ENCODE measurements at regions not wholly inside any gene's neighbourhood (a gene's known extent, or its start where the extent isn't known, plus 50 kb on each side); places are given as distances from the start of the nearest gene placed in this dataset.

GRCh38 chr5:28065656-28066055 lies 1027.3 kb upstream of the CDH9 start:
- DNase-seq (ENCODE audit: low read depth in 2 of 2): no peak

GRCh38 chr5:28046596-28046995 lies 1008.2 kb upstream of the CDH9 start:
- DNase-seq (ENCODE audit: low read depth in 2 of 2): no peak

- DNase-seq (ENCODE audit: low read depth in 2 of 2): no peak
Observed at GRCh38 chr5:28027851-28028250, 989.5 kb upstream of the CDH9 start.

DNA sequence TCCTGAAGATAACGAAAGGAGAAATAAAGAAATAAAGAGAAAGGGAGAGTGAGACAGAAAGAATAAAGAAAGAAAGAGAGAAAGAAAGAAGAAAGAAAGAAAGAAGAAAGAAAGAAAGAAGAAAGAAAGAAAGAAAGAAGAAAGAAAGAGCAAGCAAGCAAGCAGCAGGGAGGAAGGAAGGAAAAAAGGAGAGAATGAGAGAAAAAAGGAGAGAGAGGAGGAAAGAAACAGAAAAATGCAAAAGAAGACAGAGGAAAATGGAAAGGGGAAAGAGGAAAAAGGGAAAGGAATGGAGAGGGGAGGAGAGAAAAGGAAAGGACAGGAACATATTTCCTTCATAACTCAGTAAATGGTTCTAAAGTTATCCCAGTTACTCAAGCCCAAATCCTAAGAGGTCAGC lies 978.8 kb upstream of the CDH9 start:
- DNase-seq (ENCODE audit: low read depth in 2 of 2): no peak

- no peak for DNase-seq (ENCODE audit: low read depth in 2 of 2)
Observed at GRCh38 chr5:28014779-28015178, 976.4 kb upstream of the CDH9 start.

DNA sequence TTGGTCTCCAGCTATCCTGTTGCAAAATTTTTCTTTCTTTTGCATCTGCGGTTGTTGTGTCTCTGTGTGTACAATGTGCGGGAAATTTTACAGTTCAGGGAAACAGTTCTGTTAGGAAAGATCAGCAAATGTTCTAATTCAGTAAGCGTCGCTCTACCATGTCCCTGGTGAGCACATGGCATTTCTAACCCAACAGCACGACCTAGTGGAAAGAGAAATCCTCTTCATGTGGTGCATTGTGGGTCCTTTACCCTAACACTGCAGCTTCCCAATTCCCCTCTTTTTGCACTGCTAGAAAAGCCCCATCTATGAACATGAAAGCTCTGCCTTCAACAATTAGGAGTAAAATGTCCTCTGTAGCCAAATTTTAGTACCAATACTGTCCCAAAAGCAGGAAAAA lies 974.2 kb upstream of the CDH9 start:
- no peak for DNase-seq (ENCODE audit: low read depth in 2 of 2)

- DNase-seq (ENCODE audit: low read depth in 2 of 2): no peak
Observed at GRCh38 chr5:28009576-28009975, 971.2 kb upstream of the CDH9 start.

GRCh38 chr5:27996665-27997064 lies 958.3 kb upstream of the CDH9 start:
- no peak for DNase-seq (ENCODE audit: low read depth in 2 of 2)

DNA sequence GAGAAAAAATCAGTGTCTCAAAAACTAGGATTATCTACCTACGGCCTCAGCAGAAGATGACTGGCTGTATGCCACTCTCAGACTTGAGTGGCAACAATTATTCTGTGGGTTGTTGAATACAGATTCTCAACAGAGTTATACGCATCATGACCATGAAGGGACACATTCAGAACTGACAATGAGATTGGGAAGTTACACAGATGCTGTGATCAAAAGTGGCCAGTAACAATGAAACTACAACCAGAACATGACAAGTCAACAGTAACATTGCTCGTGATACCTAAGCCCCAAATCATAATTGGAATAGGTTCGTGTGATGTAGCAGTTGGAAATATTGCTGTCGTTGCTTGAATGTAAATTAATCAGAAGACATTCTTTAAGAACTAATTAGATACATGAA lies 957.5 kb upstream of the CDH9 start:
- no peak for DNase-seq (ENCODE audit: low read depth in 2 of 2)

DNA sequence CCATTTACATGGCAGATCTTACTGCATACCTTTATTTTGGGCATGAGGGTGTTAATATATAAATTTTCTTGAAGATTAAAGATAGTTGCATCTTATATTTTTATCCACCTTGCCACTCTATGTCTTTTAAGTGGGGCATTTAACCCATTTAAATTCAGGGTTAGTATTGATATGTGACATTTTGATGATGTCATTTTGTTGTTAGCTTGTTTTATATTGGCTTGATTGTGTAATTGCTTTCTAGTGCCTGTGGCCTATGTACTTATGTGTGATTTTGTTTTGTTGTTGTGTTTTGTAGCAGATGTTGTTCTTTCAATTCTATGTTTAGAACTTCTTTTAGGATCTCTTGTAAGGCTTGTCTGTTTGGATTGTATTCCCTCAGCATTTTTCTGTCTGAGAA lies 939.9 kb upstream of the CDH9 start:
- no peak for DNase-seq (ENCODE audit: low read depth in 2 of 2)

DNA sequence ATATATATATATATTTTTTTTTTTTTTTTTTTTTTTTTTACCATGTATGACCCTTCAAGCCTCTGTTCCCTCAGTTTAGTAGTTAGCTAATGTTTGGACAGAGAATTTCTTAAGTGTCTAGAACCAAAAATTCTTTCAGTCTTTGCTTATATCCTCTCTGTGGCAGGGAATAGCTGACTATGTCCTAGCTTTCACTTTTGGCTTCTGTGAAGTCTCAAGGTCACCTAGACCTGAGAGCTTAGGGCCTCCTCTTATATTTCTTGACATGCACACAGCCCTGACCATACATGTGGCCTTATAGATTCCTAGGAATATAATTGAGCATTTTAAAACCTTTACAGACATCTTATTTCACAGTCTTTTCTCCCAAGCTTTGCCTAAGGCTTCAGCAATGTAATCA lies 930.8 kb upstream of the CDH9 start:
- no peak for DNase-seq (ENCODE audit: low read depth in 2 of 2)

- DNase-seq (ENCODE audit: low read depth in 2 of 2): no peak
Observed at GRCh38 chr5:27963050-27963783, 924.8 kb upstream of the CDH9 start.

DNA sequence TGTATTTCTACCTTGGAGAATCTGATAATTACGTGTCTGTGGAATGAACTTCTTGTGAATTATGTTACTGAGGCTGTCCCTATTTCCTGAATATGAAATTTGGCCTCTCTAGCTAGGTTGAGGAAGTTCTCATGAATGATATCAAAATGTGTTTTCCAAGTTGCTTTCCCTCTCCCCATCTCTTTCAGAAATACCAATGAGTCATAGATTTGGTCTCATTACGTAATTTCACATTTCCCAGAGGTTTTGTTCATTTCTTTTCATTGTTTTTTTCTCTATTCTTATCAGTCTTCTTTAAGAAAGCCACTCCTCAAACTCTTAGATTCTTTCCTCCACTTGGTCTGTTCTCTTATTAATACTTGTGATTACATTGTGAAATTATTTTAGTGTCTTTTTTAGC lies 923.8 kb upstream of the CDH9 start:
- no peak for DNase-seq (ENCODE audit: low read depth in 2 of 2)

DNA sequence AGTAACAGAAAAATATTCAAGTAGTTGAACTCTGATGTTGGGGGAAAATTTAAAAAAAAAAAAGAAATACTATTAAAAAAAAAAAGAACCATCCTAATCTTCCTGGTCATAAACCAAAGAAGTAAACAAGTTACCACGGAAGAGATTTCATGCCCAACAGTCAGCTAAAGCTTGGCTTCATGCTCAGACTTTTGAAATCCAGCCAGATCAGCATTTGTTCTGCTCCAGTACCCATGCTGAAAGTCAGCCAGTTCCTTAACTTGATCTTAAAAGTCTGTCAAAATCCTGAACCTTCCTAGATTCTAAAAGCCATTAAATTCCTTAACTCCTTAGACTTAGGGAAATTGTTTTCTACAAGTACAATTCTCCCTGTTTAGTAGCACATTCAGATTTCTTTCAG lies 908.7 kb upstream of the CDH9 start:
- DNase-seq (ENCODE audit: low read depth in 2 of 2): no peak

GRCh38 chr5:27944471-27944870 lies 906.1 kb upstream of the CDH9 start:
- DNase-seq (ENCODE audit: low read depth in 2 of 2): no peak

- DNase-seq (ENCODE audit: low read depth in 2 of 2): no peak
Observed at GRCh38 chr5:27938989-27939388, 900.6 kb upstream of the CDH9 start.

DNA sequence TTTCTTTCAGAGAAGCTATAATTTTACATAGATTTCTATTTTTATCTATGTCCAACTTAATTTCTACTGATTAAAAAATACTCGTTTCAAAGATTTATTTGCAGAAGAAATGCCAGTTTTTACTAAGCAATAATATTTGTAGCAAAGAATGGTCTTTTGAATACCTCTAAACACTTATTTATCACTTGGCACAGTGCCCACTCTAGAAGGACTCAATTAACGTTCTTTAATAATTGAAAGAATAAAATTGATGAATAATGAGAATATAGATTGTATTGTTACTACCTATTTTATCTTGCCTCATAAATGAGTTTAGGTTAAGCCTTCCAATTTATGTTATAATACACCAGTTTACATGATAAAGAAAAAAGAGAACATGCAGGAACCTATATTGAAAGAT lies 889.7 kb upstream of the CDH9 start:
- no peak for DNase-seq (ENCODE audit: low read depth in 2 of 2)

- no peak for DNase-seq (ENCODE audit: low read depth in 2 of 2)
Observed at GRCh38 chr5:27911216-27911615, 872.8 kb upstream of the CDH9 start.

DNA sequence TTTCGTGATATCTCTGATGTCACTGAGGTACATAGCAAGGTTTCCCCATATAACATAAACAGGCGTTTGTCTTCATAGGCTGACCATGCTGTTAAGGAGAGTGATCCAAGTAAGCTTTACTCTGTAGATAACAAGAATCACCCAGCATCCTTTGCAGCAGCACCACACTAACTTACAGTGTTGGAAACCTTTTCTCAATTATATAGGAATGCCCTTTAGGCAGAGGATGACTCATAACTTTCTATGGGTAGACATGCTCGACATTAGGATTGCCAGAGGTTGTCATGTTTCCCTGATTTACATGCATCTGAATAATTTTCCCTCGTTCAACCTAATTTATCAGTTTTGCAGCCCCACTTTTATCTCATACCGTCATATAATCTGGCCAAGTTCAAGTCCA lies 870.0 kb upstream of the CDH9 start:
- DNase-seq (ENCODE audit: low read depth in 2 of 2): no peak

GRCh38 chr5:27906931-27907601 lies 868.7 kb upstream of the CDH9 start:
- DNase-seq (ENCODE audit: low read depth in 2 of 2): no peak

DNA sequence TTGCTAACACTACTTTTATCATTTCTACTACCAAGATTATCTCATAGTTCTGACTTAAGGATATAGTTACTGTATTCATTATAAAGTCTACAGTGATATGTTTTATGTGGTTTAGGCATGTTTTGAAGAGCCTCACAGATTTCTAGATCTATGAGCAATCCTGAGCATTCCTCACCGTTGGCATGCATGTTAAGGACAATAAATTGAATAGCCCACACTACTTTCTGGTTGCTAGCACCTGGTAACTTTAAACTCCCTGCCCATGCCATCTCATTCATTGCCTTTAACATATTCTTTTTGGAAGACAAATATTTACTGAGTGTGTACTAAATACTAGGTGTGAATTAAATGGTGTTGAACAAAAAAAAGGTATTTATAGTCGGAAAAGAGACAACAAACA lies 868.1 kb upstream of the CDH9 start:
- no peak for DNase-seq (ENCODE audit: low read depth in 2 of 2)

DNA sequence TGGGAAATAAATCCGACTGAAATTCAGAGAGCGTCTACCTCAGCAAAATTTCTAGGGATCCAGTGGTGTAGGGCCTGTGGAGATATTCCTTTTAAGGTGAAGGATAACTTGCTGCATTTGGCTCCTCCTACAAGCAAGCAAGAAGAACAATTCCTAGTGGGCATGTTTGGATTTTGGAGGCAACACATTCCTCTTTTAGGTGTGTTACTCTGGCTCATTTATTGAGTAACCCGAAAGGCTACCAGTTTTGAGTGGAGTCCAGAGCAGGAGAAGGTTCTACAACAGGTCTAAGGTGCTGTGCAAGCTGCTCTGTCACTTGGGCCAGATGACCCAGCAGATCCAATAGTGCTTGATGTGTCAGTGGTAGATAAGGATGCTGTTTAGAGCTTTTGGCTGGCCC lies 862.4 kb upstream of the CDH9 start:
- DNase-seq (ENCODE audit: low read depth in 2 of 2): no peak

- no peak for DNase-seq (ENCODE audit: low read depth in 2 of 2)
Observed at GRCh38 chr5:27876071-27876470, 837.7 kb upstream of the CDH9 start.

DNA sequence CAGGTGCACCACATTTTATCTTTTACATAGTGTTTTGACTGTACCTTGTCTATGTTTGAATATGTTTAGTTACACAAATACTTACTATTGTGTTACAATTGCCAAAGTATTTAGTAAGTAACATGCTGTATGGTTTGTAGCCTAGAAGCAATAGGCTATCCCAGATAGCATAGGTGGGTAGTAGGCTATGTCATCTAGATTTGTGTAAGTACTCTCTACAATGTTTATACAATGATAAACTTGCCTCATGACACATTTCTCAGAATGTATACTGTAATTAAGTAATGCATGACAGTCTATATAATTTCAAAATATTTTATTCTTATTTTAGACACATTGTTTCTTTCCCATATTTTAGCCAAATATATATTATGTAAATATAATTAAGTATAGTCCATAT lies 836.8 kb upstream of the CDH9 start:
- DNase-seq (ENCODE audit: low read depth in 2 of 2): no peak
